Skeletal muscle satellite cell (primary cell): ENCODE measurements at regions not wholly inside any gene's neighbourhood (a gene's known extent, or its start where the extent isn't known, plus 50 kb on each side); places are given as distances from the start of the nearest gene placed in this dataset.

Experiments used
- H3K27me3 ChIP-seq: 2 replicates; pipeline ENCODE4 v1.7.0; 2013; ENCODE audit warnings: low read length; ENCODE audit not compliant: control insufficient read depth, insufficient read depth
- H3K36me3 ChIP-seq: 2 replicates; pipeline ENCODE4 v1.7.0; 2013; ENCODE audit warnings: mild to moderate bottlenecking, control low read depth, low read length; ENCODE audit not compliant: insufficient read depth
- H3K4me1 ChIP-seq: 2 replicates; pipeline ENCODE4 v1.7.0; 2013; ENCODE audit warnings: low read length; ENCODE audit not compliant: control insufficient read depth, insufficient read depth
- H3K4me2 ChIP-seq: 2 replicates; pipeline ENCODE4 v1.7.0; 2013; ENCODE audit warnings: mild to moderate bottlenecking, low read length
- H3K4me3 ChIP-seq: 2 replicates; pipeline ENCODE4 v1.7.0; 2013; ENCODE audit warnings: low read length
- H3K9ac ChIP-seq: 2 replicates; pipeline ENCODE4 v1.7.0; 2013; ENCODE audit warnings: mild to moderate bottlenecking, low read depth, low read length, moderate library complexity
- H3K9me3 ChIP-seq: replicated peaks from 2 replicates; pipeline ENCODE4 v1.7.0; 2013; ENCODE audit warnings: mild to moderate bottlenecking, control low read depth, low read length

DNA sequence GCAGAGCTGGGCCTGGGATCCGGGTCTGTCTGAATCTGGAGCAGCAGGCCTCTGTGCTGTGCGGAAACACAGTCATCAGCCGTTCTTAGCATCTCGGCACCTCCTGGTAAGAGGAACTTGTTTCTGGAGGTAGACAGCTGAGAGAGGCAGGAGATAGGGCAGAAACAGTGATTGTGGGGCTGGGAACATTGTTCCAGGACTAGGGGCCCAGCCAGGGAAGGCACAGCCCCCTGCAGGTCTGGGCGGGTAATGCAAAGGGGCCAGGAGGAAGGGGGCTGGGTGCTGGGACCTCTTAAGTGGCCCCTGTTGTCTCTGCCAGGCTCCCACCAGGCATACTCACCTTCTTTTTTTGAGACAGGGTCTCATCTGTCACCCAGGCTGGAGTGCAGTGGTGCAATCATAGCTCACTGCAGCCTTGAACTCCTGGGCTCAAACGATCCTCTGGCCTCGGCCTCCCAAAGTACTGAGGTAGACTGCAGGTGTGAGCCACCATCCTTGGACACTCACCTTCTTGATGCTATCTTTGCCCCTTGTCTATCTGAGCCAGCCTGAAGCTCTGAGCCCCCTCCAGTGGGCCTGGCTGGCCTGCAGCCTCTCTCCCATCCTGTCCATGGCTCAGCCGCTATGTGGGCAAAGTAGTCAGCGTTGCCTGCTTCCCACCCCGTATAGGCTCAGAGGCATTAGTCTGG lies 134.3 kb upstream of the ZBTB40 start:
- Histone ChIP-seq H3K27me3 (peaks cover 81% of the 10 kb centered on the region), H3K4me3 (no peak overlapping the region), H3K9me3 (no peaks in the 10 kb centered on the region), H3K4me2 (no peak overlapping the region), H3K36me3 (no peaks in the 10 kb centered on the region), H3K9ac (no peak overlapping the region), H3K4me1 (no peaks in the 10 kb centered on the region)

- no peaks in the 10 kb centered on the region for H3K4me1 ChIP-seq
- H3K36me3 ChIP-seq, result no peaks in the 10 kb centered on the region
- H3K4me2 ChIP-seq, result no peak overlapping the region
- no peaks in the 10 kb centered on the region for H3K9me3 ChIP-seq
- H3K9ac ChIP-seq, result no peak overlapping the region
- peaks cover 82% of the 10 kb centered on the region for H3K27me3 ChIP-seq
- no peak overlapping the region for H3K4me3 ChIP-seq
Observed at GRCh38 chr1:22317920-22318243, 133.8 kb upstream of the ZBTB40 start.

GRCh38 chr1:22318279-22318981 lies 133.2 kb upstream of the ZBTB40 start:
- Histone ChIP-seq H3K4me3 (no peak overlapping the region), H3K4me2 (no peak overlapping the region), H3K9ac (no peak overlapping the region), H3K36me3 (no peaks in the 10 kb centered on the region), H3K27me3 (peaks cover 81% of the 10 kb centered on the region), H3K4me1 (no peaks in the 10 kb centered on the region), H3K9me3 (no peaks in the 10 kb centered on the region)

GRCh38 chr1:22319608-22320007 lies 132.0 kb upstream of the ZBTB40 start:
- Histone ChIP-seq H3K4me1 (no peaks in the 10 kb centered on the region), H3K4me2 (no peak overlapping the region), H3K9ac (no peak overlapping the region), H3K9me3 (no peaks in the 10 kb centered on the region), H3K36me3 (no peaks in the 10 kb centered on the region), H3K4me3 (no peak overlapping the region), H3K27me3 (peaks cover 82% of the 10 kb centered on the region)

GRCh38 chr1:22320587-22321344 lies 130.9 kb upstream of the ZBTB40 start:
- Histone ChIP-seq H3K27me3 (peaks cover 82% of the 10 kb centered on the region), H3K4me3 (no peak overlapping the region), H3K4me2 (no peak overlapping the region), H3K9ac (no peak overlapping the region), H3K4me1 (no peaks in the 10 kb centered on the region), H3K36me3 (no peaks in the 10 kb centered on the region), H3K9me3 (no peaks in the 10 kb centered on the region)

DNA sequence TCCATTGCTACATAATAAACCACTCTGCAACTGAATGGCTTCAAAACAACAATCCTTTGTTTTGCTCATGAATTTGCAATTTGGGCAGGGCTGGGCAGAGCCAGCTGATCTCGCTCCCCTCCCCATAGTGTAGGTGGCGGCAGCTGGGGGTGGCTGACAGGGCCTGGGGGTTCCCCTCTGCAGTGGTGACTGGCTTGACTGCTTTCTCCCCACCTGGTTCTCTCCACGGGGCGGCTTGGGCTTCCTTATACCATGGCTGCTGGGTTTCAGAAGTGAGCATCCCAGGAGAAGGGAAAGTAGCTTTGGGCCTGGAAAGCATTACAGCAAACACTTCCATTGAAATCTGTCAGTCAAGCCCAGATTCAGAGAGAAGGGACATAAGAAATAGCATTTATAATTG lies 129.7 kb upstream of the ZBTB40 start:
- Histone ChIP-seq H3K27me3 (peaks cover 84% of the 10 kb centered on the region), H3K9ac (no peak overlapping the region), H3K9me3 (no peaks in the 10 kb centered on the region), H3K4me3 (no peak overlapping the region), H3K4me1 (no peaks in the 10 kb centered on the region), H3K36me3 (no peaks in the 10 kb centered on the region), H3K4me2 (no peak overlapping the region)

- Histone ChIP-seq H3K4me3 (no peak overlapping the region), H3K36me3 (no peaks in the 10 kb centered on the region), H3K4me1 (no peaks in the 10 kb centered on the region), H3K9me3 (no peaks in the 10 kb centered on the region), H3K27me3 (peaks cover 84% of the 10 kb centered on the region), H3K4me2 (no peak overlapping the region), H3K9ac (no peak overlapping the region)
Observed at GRCh38 chr1:22323141-22323845, 128.4 kb upstream of the ZBTB40 start.

DNA sequence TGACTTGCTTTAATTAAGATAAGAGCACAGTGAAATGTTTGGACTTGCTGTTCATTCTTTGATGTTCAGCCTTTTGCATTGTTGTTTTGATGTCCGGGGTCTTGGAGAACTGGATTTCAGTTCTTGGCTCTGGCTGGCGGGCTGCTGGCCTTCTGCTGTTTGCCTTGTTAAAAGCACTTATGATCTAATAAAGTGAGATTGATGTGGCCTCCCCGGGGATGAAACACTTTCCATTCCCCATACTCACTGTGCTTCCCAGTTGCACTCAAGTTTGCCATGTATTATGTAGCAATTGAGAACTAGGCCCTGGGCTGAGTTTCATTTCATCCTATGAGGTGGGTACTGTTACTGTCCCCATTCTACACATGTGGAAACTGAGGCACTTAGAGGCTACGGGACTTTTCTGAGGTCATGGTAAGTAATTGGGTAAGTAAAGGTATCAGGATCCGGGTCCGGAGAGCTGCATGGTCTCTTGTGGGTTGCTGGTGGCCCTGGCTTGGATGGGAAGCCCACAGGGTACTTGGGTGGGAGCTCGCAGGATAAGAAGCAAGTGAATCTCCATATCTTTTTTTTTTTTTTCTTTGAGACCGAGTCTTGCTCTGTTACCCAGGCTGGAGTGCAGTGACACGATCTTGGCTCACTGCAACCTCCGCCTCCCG lies 127.7 kb upstream of the ZBTB40 start:
- Histone ChIP-seq H3K4me3 (no peak overlapping the region), H3K4me1 (no peaks in the 10 kb centered on the region), H3K9ac (no peak overlapping the region), H3K27me3 (peaks cover 84% of the 10 kb centered on the region), H3K9me3 (no peaks in the 10 kb centered on the region), H3K4me2 (no peak overlapping the region), H3K36me3 (no peaks in the 10 kb centered on the region)

DNA sequence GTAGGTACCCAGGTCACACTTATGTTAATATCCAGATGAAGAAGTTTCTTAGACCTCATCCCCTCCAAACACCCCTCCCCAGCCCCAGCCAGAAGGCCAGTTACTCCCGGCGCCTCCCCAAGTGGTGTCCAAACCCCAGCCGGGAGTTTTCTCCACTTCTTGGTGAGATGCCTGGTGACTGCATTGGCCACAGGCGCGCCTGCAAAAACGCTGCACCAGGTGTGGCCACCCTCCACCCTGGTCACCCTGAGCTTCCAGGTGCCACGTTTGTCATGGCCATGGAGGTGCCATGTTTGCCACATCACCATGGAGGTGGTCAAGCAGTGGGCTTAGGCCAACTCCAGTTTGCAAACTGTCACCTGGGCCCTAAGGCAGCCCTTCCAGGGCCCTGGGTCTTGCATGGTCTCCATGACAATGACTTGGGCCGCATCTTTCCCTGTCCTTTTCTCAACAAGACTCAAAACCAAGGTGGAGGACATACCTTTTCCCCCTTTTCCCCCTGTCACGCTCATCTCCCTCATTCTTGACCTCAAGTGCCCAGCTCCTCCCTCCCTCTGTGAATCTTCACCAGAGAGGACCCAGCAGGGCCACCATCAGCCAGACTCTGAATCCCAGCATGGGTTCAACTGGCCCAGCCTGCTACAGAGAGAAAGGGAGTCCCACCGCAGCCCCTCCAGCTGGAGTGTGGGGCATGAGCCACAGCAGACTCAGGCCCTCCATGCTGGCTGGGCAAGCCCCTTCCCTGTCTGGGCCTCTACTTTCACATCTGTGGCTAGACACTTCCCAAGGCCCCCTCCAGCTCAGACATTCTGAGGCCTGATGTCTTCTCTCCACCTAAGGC lies 125.9 kb upstream of the ZBTB40 start:
- no peak overlapping the region for H3K4me3 ChIP-seq
- no peaks in the 10 kb centered on the region for H3K9me3 ChIP-seq
- H3K27me3 ChIP-seq, result peaks cover 83% of the 10 kb centered on the region
- no peaks in the 10 kb centered on the region for H3K4me1 ChIP-seq
- no peaks in the 10 kb centered on the region for H3K36me3 ChIP-seq
- H3K9ac ChIP-seq, result no peak overlapping the region
- H3K4me2 ChIP-seq, result no peak overlapping the region

DNA sequence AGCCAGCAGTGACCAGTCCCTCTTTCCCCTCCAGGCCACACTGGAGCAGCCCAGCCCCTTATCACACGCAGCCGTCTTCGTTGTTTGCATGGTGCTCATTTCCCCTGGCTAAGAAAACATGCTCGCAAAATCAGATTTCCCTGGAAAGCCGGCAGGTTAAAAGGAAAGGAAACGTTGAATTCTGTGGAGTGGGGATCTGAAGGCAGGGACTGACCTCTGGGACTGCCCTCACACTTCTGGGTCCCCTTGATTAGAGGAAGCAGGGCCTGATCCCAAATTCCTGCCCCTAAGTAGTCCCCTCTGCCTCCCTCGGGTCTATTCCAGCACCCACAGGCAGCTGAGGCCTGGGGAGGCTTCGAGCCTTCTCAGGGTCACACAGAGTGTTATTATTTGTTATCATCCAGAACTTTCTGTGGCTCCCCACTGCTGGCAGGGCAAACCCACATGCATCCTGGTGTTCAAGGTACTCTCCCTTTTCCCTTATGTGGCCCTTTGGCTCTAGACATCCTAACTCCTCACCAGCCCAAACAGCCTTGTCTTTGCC lies 125.2 kb upstream of the ZBTB40 start:
- no peaks in the 10 kb centered on the region for H3K9me3 ChIP-seq
- H3K36me3 ChIP-seq, result no peaks in the 10 kb centered on the region
- peaks cover 77% of the 10 kb centered on the region for H3K27me3 ChIP-seq
- no peaks in the 10 kb centered on the region for H3K4me1 ChIP-seq
- H3K4me2 ChIP-seq, result no peak overlapping the region
- H3K4me3 ChIP-seq, result no peak overlapping the region
- no peak overlapping the region for H3K9ac ChIP-seq
